Panc1 (cell line): ENCODE measurements at regions not wholly inside any gene's neighbourhood (a gene's known extent, or its start where the extent isn't known, plus 50 kb on each side); places are given as distances from the start of the nearest gene placed in this dataset.

Experiments
- SIN3A ChIP-seq: IDR thresholded peaks from 2 replicates; pipeline ENCODE4 v1.6.1; 2012; ENCODE audit warnings: low read depth, mild to moderate bottlenecking, low read length, moderate library complexity, borderline replicate concordance; ENCODE audit not compliant: insufficient read depth
- TCF7L2 ChIP-seq: IDR thresholded peaks from 2 replicates; pipeline ENCODE4 v1.6.1; 2011; ENCODE audit warnings: mild to moderate bottlenecking, low read depth, low read length, inconsistent platforms
- TF ChIP-seq, protein P1 (sequence below): fragments of 450-650 bp; IDR thresholded peaks from 2 replicates; pipeline ENCODE4 v1.5.1; 2017; ENCODE audit warnings: mild to moderate bottlenecking

DNA sequence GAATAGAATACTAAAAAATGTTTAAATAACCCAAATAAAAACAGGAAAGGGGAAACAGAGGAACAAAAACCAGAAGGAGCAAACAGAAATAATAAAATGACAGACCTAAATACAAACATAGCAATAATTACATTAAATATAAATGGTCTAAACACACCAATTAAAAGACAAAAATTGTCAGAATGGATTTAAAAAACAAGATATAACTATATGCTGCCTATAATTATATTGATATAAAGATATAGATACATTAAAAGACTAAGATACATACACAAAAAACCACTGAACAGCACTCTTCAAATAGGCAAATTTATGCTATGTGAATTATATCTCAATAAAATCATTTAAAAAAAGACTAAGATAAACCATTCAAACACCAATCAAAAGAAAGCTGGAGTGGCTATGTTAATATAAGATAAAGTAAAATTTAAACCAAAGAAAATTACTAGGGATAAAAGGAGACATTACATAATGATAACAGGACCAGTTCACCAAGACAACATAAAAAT lies 168.9 kb downstream of the SMAD6 start:
- TF ChIP-seq, protein P1, sequence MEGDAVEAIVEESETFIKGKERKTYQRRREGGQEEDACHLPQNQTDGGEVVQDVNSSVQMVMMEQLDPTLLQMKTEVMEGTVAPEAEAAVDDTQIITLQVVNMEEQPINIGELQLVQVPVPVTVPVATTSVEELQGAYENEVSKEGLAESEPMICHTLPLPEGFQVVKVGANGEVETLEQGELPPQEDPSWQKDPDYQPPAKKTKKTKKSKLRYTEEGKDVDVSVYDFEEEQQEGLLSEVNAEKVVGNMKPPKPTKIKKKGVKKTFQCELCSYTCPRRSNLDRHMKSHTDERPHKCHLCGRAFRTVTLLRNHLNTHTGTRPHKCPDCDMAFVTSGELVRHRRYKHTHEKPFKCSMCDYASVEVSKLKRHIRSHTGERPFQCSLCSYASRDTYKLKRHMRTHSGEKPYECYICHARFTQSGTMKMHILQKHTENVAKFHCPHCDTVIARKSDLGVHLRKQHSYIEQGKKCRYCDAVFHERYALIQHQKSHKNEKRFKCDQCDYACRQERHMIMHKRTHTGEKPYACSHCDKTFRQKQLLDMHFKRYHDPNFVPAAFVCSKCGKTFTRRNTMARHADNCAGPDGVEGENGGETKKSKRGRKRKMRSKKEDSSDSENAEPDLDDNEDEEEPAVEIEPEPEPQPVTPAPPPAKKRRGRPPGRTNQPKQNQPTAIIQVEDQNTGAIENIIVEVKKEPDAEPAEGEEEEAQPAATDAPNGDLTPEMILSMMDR, result no peak
- TF ChIP-seq TCF7L2 (no peak), SIN3A (no peak)
